ENCODE measurements at regions not wholly inside any gene's neighbourhood (a gene's known extent, or its start where the extent isn't known, plus 50 kb on each side); places are given as distances from the start of the nearest gene placed in this dataset.

GRCh38 chr1:108050158-108050557 is 85.2 kb upstream of the VAV3 start:
- DNase-seq, result no peak

GRCh38 chr1:108049178-108049819 is 84.3 kb upstream of the VAV3 start:
- DNase-seq, result no peak

DNA sequence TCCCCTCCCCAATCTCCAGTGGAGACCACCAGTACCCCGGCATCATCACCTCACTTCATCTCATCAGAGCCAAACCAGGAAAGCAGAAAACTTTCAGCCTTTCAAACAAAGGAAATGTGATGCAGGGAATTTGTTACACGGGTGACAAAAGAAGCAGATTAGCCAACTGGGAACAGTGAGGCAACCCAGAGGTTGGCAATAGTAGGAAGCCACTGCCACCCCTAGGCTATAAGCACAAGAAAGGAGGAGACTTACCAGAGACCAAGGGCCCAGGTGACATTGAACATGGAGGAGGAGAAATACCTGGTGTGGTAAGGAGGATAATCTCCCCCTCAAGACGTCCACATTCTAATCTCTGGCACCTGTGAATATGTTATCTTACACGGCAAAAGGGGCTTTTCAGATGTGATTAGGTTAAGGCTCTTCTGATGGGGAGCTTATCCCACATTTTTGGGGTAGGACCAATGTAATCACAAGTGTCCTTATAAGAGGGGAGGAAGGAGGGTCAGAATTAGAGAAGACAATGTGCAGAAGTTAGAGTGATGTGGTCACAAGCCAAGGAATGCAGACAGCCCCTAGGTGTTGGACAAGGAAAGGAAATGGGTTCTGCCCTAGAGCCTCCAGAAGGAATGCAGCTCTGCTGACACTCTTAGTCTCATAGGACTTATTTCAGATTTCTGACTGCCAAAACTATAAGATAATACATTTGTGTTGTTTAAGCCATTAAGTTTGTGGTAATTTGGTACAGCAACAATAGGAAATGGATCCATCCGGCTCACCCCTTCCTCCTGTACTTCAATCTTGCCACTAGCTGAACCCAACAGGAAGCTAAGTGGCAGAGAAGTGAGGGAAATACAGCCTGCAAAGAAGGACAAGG is 83.6 kb upstream of the VAV3 start:
- no peak for DNase-seq

DNA sequence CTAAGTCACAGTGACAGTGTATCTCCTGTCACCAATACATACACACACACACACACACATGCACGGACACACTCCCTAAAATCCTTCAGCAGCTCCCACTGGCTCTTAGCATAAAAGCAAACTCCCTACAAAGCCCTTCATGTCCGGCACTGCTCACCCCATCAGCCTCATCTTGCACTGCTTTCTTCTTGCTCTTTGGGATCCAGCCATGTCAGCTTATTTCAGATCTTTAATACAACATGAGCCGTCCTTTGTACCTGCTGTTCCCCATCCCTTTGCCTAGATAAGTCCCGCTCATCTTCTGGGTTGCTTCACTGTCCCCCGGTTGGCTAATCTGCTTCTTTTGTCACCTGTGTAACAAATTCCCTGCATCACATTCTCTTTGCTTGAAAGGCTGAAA is 82.1 kb upstream of the VAV3 start:
- no peak for DNase-seq

GRCh38 chr1:108046026-108046425 is 81.0 kb upstream of the VAV3 start:
- DNase-seq, result no peak

GRCh38 chr1:108045460-108045859 is 80.5 kb upstream of the VAV3 start:
- no peak for DNase-seq

DNA sequence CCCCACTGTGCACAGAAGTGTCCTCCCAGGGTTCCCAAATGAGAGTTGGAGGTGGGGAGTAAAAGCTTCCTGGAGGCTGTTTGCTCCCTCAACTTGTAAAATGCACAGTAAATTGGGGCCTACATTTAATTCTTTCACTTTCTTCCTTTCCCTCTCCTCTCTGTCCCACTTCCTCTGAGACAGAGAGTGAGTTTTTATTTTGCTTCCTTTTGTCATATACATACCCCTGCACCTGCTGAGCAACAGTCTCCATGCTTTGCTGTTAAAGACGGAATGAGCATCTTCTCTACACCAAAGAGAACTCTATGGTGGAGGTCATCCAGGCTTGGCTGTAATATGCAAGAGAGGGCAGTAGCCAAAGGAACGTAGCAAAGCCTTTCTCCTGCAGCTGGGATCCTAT is 79.3 kb upstream of the VAV3 start:
- no peak for DNase-seq

DNA sequence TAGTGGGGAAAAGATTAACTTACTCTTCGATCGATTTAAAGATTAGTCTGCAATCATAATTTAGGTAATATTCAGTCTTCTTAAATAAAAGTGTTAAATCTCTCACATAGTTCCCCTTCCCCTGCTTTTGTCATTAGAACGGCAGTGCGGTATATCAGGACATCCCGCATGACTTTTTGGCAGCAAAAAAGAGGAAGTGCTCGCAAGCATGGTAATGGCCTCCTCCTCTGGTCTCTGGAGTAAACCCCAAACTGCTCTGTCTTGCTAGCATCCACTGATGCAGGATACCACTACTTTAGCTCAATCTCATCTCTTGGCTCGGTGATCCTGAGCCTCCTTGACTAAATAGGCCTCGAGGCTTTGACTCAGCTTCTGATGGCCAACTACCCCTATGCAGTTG is 78.7 kb upstream of the VAV3 start:
- no peak for DNase-seq

GRCh38 chr1:108042610-108043009 is 77.6 kb upstream of the VAV3 start:
- no peak for DNase-seq

GRCh38 chr1:108041360-108042142 is 76.6 kb upstream of the VAV3 start:
- DNase-seq, result no peak

- DNase-seq, result no peak
These were observed 73.8 kb upstream of the VAV3 start for GRCh38 chr1:108038653-108039236.

GRCh38 chr1:108036796-108037562 is 72.0 kb upstream of the VAV3 start:
- no peak for DNase-seq

DNA sequence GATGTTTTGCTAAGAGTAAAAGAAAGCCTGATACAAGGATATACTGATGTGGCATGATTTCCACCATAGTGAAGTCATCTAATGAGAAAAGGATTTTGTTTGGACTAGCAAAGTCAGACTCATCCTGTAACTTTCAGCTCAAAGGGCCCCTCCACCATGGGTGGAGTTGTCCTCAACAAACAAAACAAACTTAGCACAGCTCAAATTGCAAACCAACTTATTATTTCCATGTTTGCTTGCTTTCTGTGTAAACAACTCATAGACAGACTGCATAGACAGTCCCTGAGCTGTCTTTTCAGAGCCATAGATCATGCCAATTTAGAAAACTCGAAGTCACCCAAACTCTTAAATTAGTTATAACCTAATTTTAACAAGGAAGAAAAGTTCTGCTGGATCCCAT is 69.4 kb upstream of the VAV3 start:
- DNase-seq, result no peak

DNA sequence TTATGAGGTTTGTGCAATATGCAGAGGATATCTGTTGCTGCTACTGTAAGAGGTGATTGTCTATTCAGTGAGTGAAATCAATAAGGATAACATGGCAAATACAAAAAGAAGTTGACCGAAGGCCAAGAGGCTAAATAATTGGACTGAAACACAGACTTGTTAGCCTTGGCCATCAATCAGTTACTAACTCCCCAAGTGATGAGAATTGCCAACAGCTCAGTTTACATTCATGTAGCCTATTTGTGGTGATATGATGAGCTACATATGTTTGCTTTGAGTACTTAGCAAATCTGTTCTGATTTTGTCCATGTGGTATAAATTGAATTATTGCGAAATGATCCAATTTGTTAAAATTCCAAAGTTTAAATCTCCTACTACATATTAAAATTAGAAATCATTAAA is 68.6 kb upstream of the VAV3 start:
- DNase-seq, result no peak

DNA sequence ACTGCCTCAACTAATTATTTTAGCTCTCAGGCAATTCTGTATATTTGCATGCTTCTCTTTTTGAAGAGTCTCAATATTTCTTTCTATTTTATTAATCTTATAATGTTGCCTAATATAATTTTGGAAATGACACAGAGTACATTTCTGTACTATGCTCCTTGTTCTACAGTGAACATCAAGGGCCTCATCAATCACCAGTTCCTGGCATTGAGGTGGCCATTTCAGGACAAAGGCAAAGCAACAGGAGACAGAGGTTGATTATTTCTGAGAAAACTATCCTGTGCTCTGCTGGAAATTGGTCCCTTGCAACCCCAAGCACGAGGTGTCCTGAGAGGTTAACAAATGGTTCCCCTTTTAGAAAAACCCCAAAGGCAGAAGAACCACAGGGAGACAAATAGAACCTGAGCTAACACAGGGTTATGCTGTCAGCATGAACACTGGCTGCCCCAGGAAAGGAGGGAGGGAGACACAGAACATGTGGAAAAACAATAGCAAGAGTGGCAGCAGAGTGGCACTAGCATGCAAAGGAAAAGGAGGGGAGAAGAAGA is 63.9 kb upstream of the VAV3 start:
- no peak for DNase-seq

- no peak for DNase-seq
These were observed 62.4 kb upstream of the VAV3 start for GRCh38 chr1:108027389-108027788.

DNA sequence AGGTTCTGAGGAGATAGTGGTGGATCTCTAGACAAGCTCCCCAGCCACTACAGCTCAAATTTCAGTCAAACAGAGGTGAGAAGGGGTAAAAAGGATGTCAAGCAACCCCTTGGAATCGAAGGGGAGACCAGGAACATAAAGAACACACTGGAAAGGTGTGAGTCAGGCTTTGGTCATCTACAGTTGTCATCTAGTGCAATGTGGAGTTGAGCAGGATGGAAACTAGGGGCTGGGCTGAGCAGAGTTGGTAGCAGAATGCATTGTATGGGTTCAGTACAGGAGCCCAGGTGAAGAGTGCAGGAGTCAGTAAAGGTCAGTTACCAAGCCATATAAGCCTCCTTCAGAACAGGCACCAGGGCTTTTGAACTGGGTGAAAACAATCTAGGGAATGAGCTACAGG is 52.7 kb upstream of the VAV3 start:
- no peak for DNase-seq

GRCh38 chr1:108016451-108016920 is 51.5 kb upstream of the VAV3 start:
- no peak for DNase-seq

Measured in central memory CD4-positive, alpha-beta T cell (primary cell).